Skeletal muscle tissue (tissue), 3 donors: ENCODE measurements at regions not wholly inside any gene's neighbourhood (a gene's known extent, or its start where the extent isn't known, plus 50 kb on each side); places are given as distances from the start of the nearest gene placed in this dataset.
A peak's percentile ranks its signal among the peaks of the same experiment; 100 is the strongest.

Experiments used
- H3K27ac ChIP-seq: one replicate; pipeline ENCODE4 v1.7.0; 2013; ENCODE audit warnings: mild to moderate bottlenecking, low read depth, low read length, inconsistent platforms
- H3K27me3 ChIP-seq, 3 donors: one replicate each; pipeline ENCODE4 v1.7.0; 2013; ENCODE audit warnings: low read length in 3 of 3; ENCODE audit not compliant: control insufficient read depth in 3 of 3, insufficient read depth in 3 of 3
- H3K36me3 ChIP-seq, 3 donors: one replicate each; pipeline ENCODE4 v1.7.0; 2013; ENCODE audit warnings: low read length in 3 of 3; ENCODE audit not compliant: control insufficient read depth in 3 of 3, insufficient read depth in 3 of 3
- H3K4me1 ChIP-seq, 3 donors: one replicate each; pipeline ENCODE4 v1.7.0; 2013; ENCODE audit warnings: low read length in 3 of 3, mild to moderate bottlenecking in 3 of 3; ENCODE audit not compliant: control insufficient read depth in 3 of 3, insufficient read depth in 3 of 3
- H3K4me3 ChIP-seq, 3 donors: one replicate each; pipeline ENCODE4 v1.7.0; 2013; ENCODE audit warnings: low read length in 3 of 3
- H3K9ac ChIP-seq, 3 donors: one replicate each; pipeline ENCODE4 v1.7.0; 2013; ENCODE audit warnings: low read length in 3 of 3, mild to moderate bottlenecking in 3 of 3, moderate library complexity in 2 of 3, low read depth in 1 of 3
- H3K9me3 ChIP-seq, 3 donors: one replicate each; pipeline ENCODE4 v1.7.0; 2013; ENCODE audit warnings: low read length in 3 of 3; ENCODE audit not compliant: control insufficient read depth in 3 of 3
- donor health status: Osteomylitis.

- H3K27ac ChIP-seq, result no peak overlapping the region
- no peak overlapping the region for H3K9ac ChIP-seq
- no peaks in the 10 kb centered on the region for H3K4me1 ChIP-seq
- no peaks in the 10 kb centered on the region for H3K36me3 ChIP-seq
- H3K27me3 ChIP-seq, result no peaks in the 10 kb centered on the region
- no peak overlapping the region for H3K4me3 ChIP-seq
- H3K9me3 ChIP-seq, result no peaks in the 10 kb centered on the region
Observed at GRCh38 chrX:5015451-5015850, 1213.2 kb downstream of the NLGN4X start.

- no peaks in the 10 kb centered on the region for H3K36me3 ChIP-seq
- no peaks in the 10 kb centered on the region for H3K9me3 ChIP-seq
- no peak overlapping the region for H3K4me3 ChIP-seq
Observed at GRCh38 chrX:4994855-4995254, 1233.8 kb downstream of the NLGN4X start.

GRCh38 chrX:4978613-4979012 is 1250.1 kb downstream of the NLGN4X start:
- Histone ChIP-seq H3K27ac (no peak overlapping the region), H3K4me3 (no peak overlapping the region), H3K36me3 (no peaks in the 10 kb centered on the region), H3K4me1 (no peaks in the 10 kb centered on the region), H3K9ac (no peak overlapping the region), H3K27me3 (no peaks in the 10 kb centered on the region), H3K9me3 (no peaks in the 10 kb centered on the region)

More at GRCh38 chrX:4994855-4995254, 1233.8 kb downstream of the NLGN4X start:
- no peaks in the 10 kb centered on the region for H3K4me1 ChIP-seq
- no peak overlapping the region for H3K27ac ChIP-seq
- no peak overlapping the region for H3K9ac ChIP-seq
- H3K27me3 ChIP-seq, result no peaks in the 10 kb centered on the region

- H3K4me1 ChIP-seq, result no peaks in the 10 kb centered on the region
- no peaks in the 10 kb centered on the region for H3K9me3 ChIP-seq
- no peak overlapping the region for H3K9ac ChIP-seq
- no peak overlapping the region for H3K4me3 ChIP-seq
- no peaks in the 10 kb centered on the region for H3K36me3 ChIP-seq
- H3K27me3 ChIP-seq, result no peaks in the 10 kb centered on the region
- H3K27ac ChIP-seq, result no peak overlapping the region
Observed at GRCh38 chrX:4971646-4972045, 1257.0 kb downstream of the NLGN4X start.

DNA sequence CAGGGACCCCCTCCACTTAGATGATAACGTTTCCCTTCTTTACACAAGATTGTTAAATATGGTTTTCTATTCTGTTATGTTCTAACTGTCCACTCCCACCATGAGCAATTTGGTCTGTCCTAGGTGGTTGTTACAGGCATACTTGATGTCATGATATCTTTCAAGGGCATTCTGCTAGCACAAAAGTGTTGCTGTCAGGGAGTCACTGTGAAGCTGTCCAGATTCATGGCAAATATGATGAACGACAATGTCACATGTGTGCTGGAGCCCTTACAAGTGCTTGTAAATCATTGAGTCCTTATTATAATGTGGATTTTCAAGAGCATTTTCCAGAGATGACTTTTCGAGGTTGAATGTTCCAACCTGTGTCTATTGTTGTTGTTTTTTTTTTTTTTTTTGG is 1250.7 kb upstream of the PRKX start:
- Histone ChIP-seq H3K4me3 (no peak overlapping the region), H3K27ac (no peak overlapping the region), H3K9ac (no peak overlapping the region), H3K27me3 (no peaks in the 10 kb centered on the region), H3K4me1 (no peaks in the 10 kb centered on the region), H3K9me3 (no peaks in the 10 kb centered on the region), H3K36me3 (no peaks in the 10 kb centered on the region)

DNA sequence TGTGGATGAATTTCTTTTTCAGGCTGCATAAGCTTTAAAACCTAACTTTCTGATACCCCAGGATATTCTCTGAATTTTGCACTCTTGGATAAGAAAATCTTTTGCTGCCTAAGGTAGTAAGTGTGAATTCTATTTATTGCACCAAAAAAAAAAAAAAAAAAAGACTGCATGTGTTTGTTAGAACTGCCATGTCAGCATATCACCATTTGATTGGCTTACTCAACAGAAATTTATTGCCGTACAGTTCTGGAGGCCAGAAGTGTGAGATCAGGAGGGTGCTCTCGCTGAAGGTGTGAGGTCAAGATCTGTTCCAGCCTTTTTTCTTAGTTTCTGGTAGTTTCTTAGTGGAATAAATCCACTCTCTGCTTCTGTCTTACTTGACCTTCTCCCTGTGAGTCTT is 1250.0 kb upstream of the PRKX start:
- no peak overlapping the region for H3K9ac ChIP-seq
- no peaks in the 10 kb centered on the region for H3K9me3 ChIP-seq
- H3K4me3 ChIP-seq, result no peak overlapping the region
- no peaks in the 10 kb centered on the region for H3K4me1 ChIP-seq
- H3K27me3 ChIP-seq, result no peaks in the 10 kb centered on the region
- no peaks in the 10 kb centered on the region for H3K36me3 ChIP-seq
- H3K27ac ChIP-seq, result no peak overlapping the region

DNA sequence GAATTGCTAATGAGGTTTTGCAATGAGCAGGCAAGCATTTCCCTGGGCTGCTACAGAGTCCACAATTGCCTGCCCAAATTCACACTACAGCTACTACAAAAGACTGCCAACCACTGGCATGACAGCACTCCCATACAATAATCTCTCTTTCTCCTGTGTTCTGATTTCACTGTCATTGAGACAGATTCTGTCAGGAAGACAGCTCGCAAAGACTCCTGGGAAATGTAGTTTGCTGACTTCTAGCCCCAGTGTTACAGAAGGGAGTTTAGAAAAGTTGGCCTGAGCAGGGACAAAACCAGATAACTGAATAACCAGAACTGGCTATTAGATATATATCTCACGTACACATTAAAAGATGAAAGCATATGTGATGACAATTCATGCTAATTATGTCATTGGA is 1231.3 kb upstream of the PRKX start:
- Histone ChIP-seq H3K27ac (no peak overlapping the region), H3K4me3 (no peak overlapping the region), H3K9me3 (no peaks in the 10 kb centered on the region), H3K36me3 (no peaks in the 10 kb centered on the region), H3K27me3 (no peaks in the 10 kb centered on the region), H3K4me1 (no peaks in the 10 kb centered on the region), H3K9ac (no peak overlapping the region)

DNA sequence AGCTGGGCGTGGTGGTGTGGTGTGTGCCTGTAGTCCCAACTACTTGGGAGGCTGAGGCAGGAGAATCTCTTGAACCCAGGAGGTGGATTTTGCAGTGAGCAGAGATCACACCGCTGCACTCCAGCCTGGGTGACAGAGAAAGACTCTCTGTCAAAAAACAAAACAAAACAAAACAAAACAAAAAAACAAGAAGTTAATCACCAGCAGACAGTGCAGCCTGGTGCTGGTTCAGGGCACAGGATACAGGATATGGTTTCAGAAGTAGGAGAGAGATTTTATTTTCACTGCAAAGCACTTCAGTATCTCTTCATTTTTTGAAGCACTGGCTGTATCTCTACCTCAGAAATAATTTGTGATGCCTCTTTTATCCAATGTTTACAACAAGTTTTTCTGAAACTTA is 1222.9 kb upstream of the PRKX start:
- Histone ChIP-seq H3K4me1 (no peaks in the 10 kb centered on the region), H3K9ac (no peak overlapping the region), H3K27me3 (no peaks in the 10 kb centered on the region), H3K4me3 (no peak overlapping the region), H3K27ac (no peak overlapping the region), H3K36me3 (no peaks in the 10 kb centered on the region), H3K9me3 (no peaks in the 10 kb centered on the region)

DNA sequence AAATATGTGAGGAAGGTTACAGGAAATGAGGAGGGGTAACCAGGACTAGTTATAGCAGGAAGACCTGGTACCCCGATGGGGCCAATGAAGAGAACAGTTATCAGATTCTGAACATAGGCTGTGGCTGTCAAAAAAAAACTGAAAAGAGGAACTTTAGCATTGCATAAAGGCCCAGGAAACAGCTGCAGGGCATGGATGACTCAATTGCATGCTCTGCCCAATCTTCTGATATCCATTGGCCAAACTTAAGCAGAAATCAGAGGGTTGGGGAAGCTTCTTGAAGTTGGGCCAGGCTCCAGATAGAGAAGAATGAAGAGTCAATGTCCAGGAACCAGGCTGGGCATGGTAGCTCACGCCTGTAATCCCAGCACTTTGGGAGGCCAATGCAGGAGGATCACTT is 1222.4 kb upstream of the PRKX start:
- H3K9ac ChIP-seq, result no peak overlapping the region
- peak overlapping the region; percentile 19 for H3K27ac ChIP-seq
- H3K27me3 ChIP-seq, result no peaks in the 10 kb centered on the region
- H3K4me1 ChIP-seq, result no peaks in the 10 kb centered on the region
- H3K4me3 ChIP-seq, result no peak overlapping the region
- H3K9me3 ChIP-seq, result no peaks in the 10 kb centered on the region
- H3K36me3 ChIP-seq, result no peaks in the 10 kb centered on the region

DNA sequence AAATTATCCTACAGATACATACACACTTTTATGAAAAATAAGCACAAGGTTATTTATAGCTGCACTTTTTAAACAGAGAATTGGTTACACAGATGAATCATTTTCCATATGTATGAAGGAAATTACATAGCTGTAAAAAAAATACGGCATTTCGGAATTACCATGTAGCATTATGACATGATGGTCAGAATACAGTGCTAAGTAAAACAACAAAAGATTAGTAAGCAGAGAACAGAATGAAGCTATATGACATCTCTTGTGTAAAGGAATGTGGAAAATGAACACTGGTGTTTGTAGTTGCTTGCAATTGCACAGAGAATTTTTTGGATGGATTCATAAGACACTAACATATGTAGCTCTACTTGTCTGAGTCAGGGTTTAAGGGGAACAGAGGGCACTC is 1222.0 kb upstream of the PRKX start:
- Histone ChIP-seq H3K27me3 (no peaks in the 10 kb centered on the region), H3K36me3 (no peaks in the 10 kb centered on the region), H3K9ac (no peak overlapping the region), H3K9me3 (no peaks in the 10 kb centered on the region), H3K4me3 (no peak overlapping the region), H3K27ac (peak overlapping the region; percentile 19), H3K4me1 (no peaks in the 10 kb centered on the region)

- no peaks in the 10 kb centered on the region for H3K36me3 ChIP-seq
- no peaks in the 10 kb centered on the region for H3K27me3 ChIP-seq
- no peaks in the 10 kb centered on the region for H3K9me3 ChIP-seq
- H3K27ac ChIP-seq, result no peak overlapping the region
- H3K9ac ChIP-seq, result no peak overlapping the region
- H3K4me1 ChIP-seq, result no peaks in the 10 kb centered on the region
- no peak overlapping the region for H3K4me3 ChIP-seq
Observed at GRCh38 chrX:4932790-4933189, 1219.3 kb upstream of the PRKX start.
